ENCODE measurements at regions not wholly inside any gene's neighbourhood (a gene's known extent, or its start where the extent isn't known, plus 50 kb on each side); places are given as distances from the start of the nearest gene placed in this dataset.

DNA sequence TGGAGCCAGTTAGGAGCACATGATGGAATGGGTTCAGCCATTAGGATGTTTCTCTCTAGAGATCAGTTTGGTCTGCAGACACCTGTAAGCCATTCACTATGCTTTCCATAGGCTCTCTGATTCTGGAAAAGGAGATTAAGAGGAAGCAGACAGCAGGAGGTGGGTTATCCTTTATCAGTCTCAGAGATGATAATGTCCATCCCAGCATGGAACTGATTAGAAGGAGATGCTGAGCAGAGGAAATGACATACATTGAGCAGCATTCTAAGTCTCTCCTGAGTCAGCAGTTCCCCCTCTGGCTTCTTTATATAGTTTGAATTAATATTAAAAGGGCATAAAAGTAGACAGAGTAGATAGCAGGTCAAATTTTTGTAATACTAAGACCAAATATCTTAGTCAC, 591.1 kb downstream of the GBE1 start:
- H3K4me3 ChIP-seq (ENCODE audit: low read length in 2 of 2) = no peak overlapping the region

GRCh38 chr3:81164806-81165205, 596.6 kb downstream of the GBE1 start:
- Histone ChIP-seq H3K27me3 (ENCODE audit: control insufficient read depth in 1 of 2, insufficient read depth in 2 of 2, low read length in 1 of 2) (no peaks in the 10 kb centered on the region), H3K27ac (ENCODE audit: low read depth in 1 of 2, low read length in 2 of 2) (no peak overlapping the region), H3K4me3 (ENCODE audit: low read length in 2 of 2) (no peak overlapping the region), H3K36me3 (ENCODE audit: control insufficient read depth in 1 of 2, insufficient read depth in 2 of 2, low read length in 1 of 2) (no peaks in the 10 kb centered on the region), H3K4me1 (ENCODE audit: control insufficient read depth in 1 of 2, insufficient read depth in 2 of 2, low read length in 2 of 2) (no peaks in the 10 kb centered on the region), H3K9me3 (ENCODE audit: control insufficient read depth, low read length) (no peaks in the 10 kb centered on the region)
- DNase-seq (no peak), ATAC-seq (ENCODE audit: low FRiP score) (no peak)
- intact Hi-C loops (cut with DNase I) = no loop called here
- WGBS, 2 donors = 94 to 95% methylated on average over 3 of the region's 3 CpGs

More for the DNA sequence above, 591.1 kb downstream of the GBE1 start:
- Histone ChIP-seq H3K4me1 (ENCODE audit: control insufficient read depth in 1 of 2, insufficient read depth in 2 of 2, low read length in 2 of 2) (no peaks in the 10 kb centered on the region), H3K9me3 (ENCODE audit: control insufficient read depth, low read length) (no peaks in the 10 kb centered on the region), H3K36me3 (ENCODE audit: control insufficient read depth in 1 of 2, insufficient read depth in 2 of 2, low read length in 1 of 2) (no peaks in the 10 kb centered on the region), H3K27me3 (ENCODE audit: control insufficient read depth in 1 of 2, insufficient read depth in 2 of 2, low read length in 1 of 2) (no peaks in the 10 kb centered on the region), H3K27ac (ENCODE audit: low read depth in 1 of 2, low read length in 2 of 2) (no peak overlapping the region)
- intact Hi-C loops (cut with DNase I) = no loop called here
- no peak for DNase-seq
- ATAC-seq (ENCODE audit: low FRiP score) = no peak

DNA sequence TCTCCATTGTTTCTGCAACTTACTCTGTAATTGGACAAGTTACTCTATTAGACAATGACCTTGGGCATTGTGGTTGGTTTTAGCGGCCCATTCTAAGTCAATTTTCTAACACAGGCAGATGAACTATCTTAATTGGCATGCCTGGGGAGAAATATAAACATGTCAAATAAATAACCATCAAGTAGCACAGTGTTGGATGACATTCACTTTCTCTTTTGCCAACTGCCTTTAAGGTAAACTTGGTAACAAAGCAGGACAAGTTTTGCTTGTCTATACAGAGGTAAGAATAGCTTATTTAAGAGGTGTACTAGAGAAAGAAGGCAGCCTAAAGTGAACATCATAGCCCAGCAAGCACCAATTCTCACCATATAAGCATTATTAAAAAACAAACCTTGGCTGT, 599.6 kb downstream of the GBE1 start:
- intact Hi-C loops (cut with DNase I) = no loop called here
- ATAC-seq (ENCODE audit: low FRiP score) (no peak), DNase-seq (no peak)
- Histone ChIP-seq H3K27me3 (ENCODE audit: control insufficient read depth in 1 of 2, insufficient read depth in 2 of 2, low read length in 1 of 2) (no peaks in the 10 kb centered on the region), H3K9me3 (ENCODE audit: control insufficient read depth, low read length) (no peaks in the 10 kb centered on the region), H3K36me3 (ENCODE audit: control insufficient read depth in 1 of 2, insufficient read depth in 2 of 2, low read length in 1 of 2) (no peaks in the 10 kb centered on the region), H3K4me3 (ENCODE audit: low read length in 2 of 2) (no peak overlapping the region), H3K4me1 (ENCODE audit: control insufficient read depth in 1 of 2, insufficient read depth in 2 of 2, low read length in 2 of 2) (no peaks in the 10 kb centered on the region), H3K27ac (ENCODE audit: low read depth in 1 of 2, low read length in 2 of 2) (no peak overlapping the region)
- 88 to 95% methylated on average over 1 of the region's 1 CpG for WGBS, 2 donors

DNA sequence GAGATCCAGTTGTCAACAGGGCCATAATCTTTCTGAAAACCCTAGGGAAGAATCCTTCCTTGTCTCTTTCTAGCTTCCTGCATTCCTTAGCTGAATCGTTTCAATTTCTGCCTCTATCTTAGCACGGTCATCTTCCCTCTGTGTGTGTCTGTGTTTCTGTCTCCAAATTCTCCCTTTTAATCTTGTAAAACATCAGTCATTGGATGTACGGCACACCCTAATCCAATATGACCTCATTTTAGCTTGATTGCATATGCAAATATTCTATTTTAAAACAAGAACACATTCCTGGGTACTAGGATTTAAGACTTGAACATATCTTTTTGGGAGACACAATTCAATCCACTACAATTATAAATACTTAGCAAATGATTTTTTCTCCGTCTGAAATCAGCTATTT, 600.3 kb downstream of the GBE1 start:
- intact Hi-C loops (cut with DNase I) = no loop called here
- no peaks in the 10 kb centered on the region for H3K36me3 ChIP-seq (ENCODE audit: control insufficient read depth in 1 of 2, insufficient read depth in 2 of 2, low read length in 1 of 2)
- WGBS, 2 donors = 37 to 47% methylated on average over 4 of the region's 4 CpGs
- H3K9me3 ChIP-seq (ENCODE audit: control insufficient read depth, low read length) = no peaks in the 10 kb centered on the region
- no peak overlapping the region for H3K4me3 ChIP-seq (ENCODE audit: low read length in 2 of 2)
- no peaks in the 10 kb centered on the region for H3K4me1 ChIP-seq (ENCODE audit: control insufficient read depth in 1 of 2, insufficient read depth in 2 of 2, low read length in 2 of 2)
- ATAC-seq (ENCODE audit: low FRiP score) (no peak), DNase-seq (no peak)
- H3K27me3 ChIP-seq (ENCODE audit: control insufficient read depth in 1 of 2, insufficient read depth in 2 of 2, low read length in 1 of 2) = no peaks in the 10 kb centered on the region
- H3K27ac ChIP-seq (ENCODE audit: low read depth in 1 of 2, low read length in 2 of 2) = no peak overlapping the region

DNA sequence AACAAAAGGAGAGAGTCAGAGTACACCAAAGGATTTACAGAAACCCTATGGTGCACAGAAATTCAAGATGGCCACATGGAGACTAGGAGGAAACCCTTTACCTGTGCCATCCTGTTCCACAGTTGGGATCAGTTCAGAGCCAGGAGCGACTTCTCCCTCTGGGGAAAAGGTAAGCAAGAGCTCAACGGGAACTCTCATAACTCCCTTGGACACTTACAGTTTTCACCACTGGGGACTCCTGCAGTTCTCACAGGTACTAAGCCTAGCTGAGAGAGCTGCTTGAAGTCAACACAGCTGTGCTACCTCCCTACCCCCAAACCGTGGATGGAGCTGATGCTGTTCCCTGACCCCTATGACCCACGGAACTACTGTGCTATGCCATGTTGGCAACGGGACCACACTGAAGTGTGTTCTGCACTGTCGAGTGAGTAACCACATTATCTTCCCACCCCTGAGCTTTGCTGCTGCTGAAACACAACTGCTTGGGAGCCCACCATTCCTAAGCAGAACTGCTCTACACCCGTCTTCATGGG, 606.8 kb downstream of the GBE1 start:
- intact Hi-C loops (cut with DNase I) = no loop called here
- no peaks in the 10 kb centered on the region for H3K4me1 ChIP-seq (ENCODE audit: control insufficient read depth in 1 of 2, insufficient read depth in 2 of 2, low read length in 2 of 2)
- DNase-seq (peak in 1 of 2 donors; percentile 27), ATAC-seq (ENCODE audit: low FRiP score) (no peak)
- H3K9me3 ChIP-seq (ENCODE audit: control insufficient read depth, low read length) = no peaks in the 10 kb centered on the region
- H3K27me3 ChIP-seq (ENCODE audit: control insufficient read depth in 1 of 2, insufficient read depth in 2 of 2, low read length in 1 of 2) = no peaks in the 10 kb centered on the region
- no peaks in the 10 kb centered on the region for H3K36me3 ChIP-seq (ENCODE audit: control insufficient read depth in 1 of 2, insufficient read depth in 2 of 2, low read length in 1 of 2)
- H3K4me3 ChIP-seq (ENCODE audit: low read length in 2 of 2) = no peak overlapping the region
- 62 to 69% methylated on average over 7 of the region's 7 CpGs for WGBS, 2 donors
- H3K27ac ChIP-seq (ENCODE audit: low read depth in 1 of 2, low read length in 2 of 2) = no peak overlapping the region

GRCh38 chr3:81152156-81152555, 609.3 kb downstream of the GBE1 start:
- Histone ChIP-seq H3K27ac (ENCODE audit: low read depth in 1 of 2, low read length in 2 of 2) (no peak overlapping the region), H3K27me3 (ENCODE audit: control insufficient read depth in 1 of 2, insufficient read depth in 2 of 2, low read length in 1 of 2) (no peaks in the 10 kb centered on the region), H3K9me3 (ENCODE audit: control insufficient read depth, low read length) (no peaks in the 10 kb centered on the region), H3K4me3 (ENCODE audit: low read length in 2 of 2) (no peak overlapping the region), H3K4me1 (ENCODE audit: control insufficient read depth in 1 of 2, insufficient read depth in 2 of 2, low read length in 2 of 2) (no peaks in the 10 kb centered on the region), H3K36me3 (ENCODE audit: control insufficient read depth in 1 of 2, insufficient read depth in 2 of 2, low read length in 1 of 2) (no peaks in the 10 kb centered on the region)
- intact Hi-C loops (cut with DNase I) = no loop called here
- ATAC-seq (ENCODE audit: low FRiP score) = no peak
- DNase-seq = no peak
- WGBS, 2 donors = 80 to 82% methylated on average over 2 of the region's 2 CpGs

DNA sequence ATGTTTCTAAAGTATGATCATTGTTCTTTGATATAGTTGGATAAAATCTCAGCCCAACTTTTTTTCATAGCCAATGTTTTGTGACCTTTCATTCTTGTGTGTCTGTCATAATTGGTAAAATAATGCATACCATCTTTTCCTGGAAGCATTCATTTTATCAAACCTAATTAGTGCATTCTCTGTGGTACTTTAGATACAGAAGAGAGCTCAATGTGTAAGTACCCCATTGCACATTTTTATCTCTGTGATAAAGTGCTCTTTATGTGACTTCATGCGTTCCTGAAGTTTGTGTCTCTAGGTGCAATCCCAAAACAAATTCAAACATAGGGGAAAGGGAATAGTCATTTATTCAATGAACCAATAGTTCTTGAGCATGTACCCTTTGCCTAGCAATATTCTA, 628.5 kb downstream of the GBE1 start:
- ATAC-seq (ENCODE audit: low FRiP score) = no peak
- H3K4me3 ChIP-seq (ENCODE audit: low read length in 2 of 2) = no peak overlapping the region
- no peaks in the 10 kb centered on the region for H3K9me3 ChIP-seq (ENCODE audit: control insufficient read depth, low read length)
- no peaks in the 10 kb centered on the region for H3K27me3 ChIP-seq (ENCODE audit: control insufficient read depth in 1 of 2, insufficient read depth in 2 of 2, low read length in 1 of 2)
- H3K27ac ChIP-seq (ENCODE audit: low read depth in 1 of 2, low read length in 2 of 2) = no peak overlapping the region
- WGBS, 2 donors = 90 to 97% methylated on average over 1 of the region's 1 CpG
- no peaks in the 10 kb centered on the region for H3K36me3 ChIP-seq (ENCODE audit: control insufficient read depth in 1 of 2, insufficient read depth in 2 of 2, low read length in 1 of 2)
- no peak for DNase-seq
- intact Hi-C loops (cut with DNase I) = no loop called here
- H3K4me1 ChIP-seq (ENCODE audit: control insufficient read depth in 1 of 2, insufficient read depth in 2 of 2, low read length in 2 of 2) = no peaks in the 10 kb centered on the region

DNA sequence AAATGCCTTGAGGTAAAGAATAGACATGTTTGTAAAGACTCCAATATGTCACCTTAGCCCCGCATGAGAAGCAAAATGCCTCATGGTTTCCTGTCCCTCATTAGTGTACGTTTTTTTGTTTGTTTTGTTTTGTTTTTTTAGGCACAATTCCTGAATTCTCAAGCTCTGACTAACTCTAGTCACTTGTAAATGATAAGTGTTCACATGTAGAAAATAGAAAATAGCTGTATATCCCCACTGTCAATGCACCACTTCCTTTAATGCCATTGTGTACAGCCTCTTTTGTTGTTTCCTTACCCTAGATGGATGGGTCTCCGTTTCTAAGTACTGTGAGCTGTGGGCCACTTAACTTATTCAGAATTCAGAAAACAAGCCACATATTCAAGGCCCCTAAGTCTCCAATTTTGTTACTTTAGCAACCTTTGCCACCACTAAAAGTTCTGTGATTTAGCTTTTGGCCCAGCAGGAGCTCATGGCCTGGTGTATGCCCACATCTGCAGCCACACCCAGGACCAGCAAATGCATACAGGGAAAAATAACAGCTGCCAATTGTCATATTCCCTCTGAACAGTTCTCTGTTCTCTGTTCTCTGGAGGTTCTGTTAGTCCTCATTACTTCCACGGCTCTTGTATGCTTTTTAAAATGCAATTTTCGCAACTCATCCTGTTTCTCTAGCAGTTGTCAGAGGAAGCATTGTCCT, 655.5 kb downstream of the GBE1 start:
- ATAC-seq (ENCODE audit: low FRiP score) (no peak), DNase-seq (no peak)
- WGBS, 2 donors = 40 to 52% methylated on average over 5 of the region's 5 CpGs
- intact Hi-C loops (cut with DNase I) = no loop called here
- Histone ChIP-seq H3K4me1 (ENCODE audit: control insufficient read depth in 1 of 2, insufficient read depth in 2 of 2, low read length in 2 of 2) (no peaks in the 10 kb centered on the region), H3K27me3 (ENCODE audit: control insufficient read depth in 1 of 2, insufficient read depth in 2 of 2, low read length in 1 of 2) (no peaks in the 10 kb centered on the region), H3K27ac (ENCODE audit: low read depth in 1 of 2, low read length in 2 of 2) (no peak overlapping the region), H3K9me3 (ENCODE audit: control insufficient read depth, low read length) (no peaks in the 10 kb centered on the region), H3K36me3 (ENCODE audit: control insufficient read depth in 1 of 2, insufficient read depth in 2 of 2, low read length in 1 of 2) (no peaks in the 10 kb centered on the region), H3K4me3 (ENCODE audit: low read length in 2 of 2) (no peak overlapping the region)

GRCh38 chr3:81105206-81105605, 656.2 kb downstream of the GBE1 start:
- DNase-seq (no peak), ATAC-seq (ENCODE audit: low FRiP score) (no peak)
- H3K27me3 ChIP-seq (ENCODE audit: control insufficient read depth in 1 of 2, insufficient read depth in 2 of 2, low read length in 1 of 2) = no peaks in the 10 kb centered on the region
- H3K4me1 ChIP-seq (ENCODE audit: control insufficient read depth in 1 of 2, insufficient read depth in 2 of 2, low read length in 2 of 2) = no peaks in the 10 kb centered on the region
- no peaks in the 10 kb centered on the region for H3K36me3 ChIP-seq (ENCODE audit: control insufficient read depth in 1 of 2, insufficient read depth in 2 of 2, low read length in 1 of 2)
- WGBS, 2 donors = 58 to 67% methylated on average over 2 of the region's 2 CpGs
- no peaks in the 10 kb centered on the region for H3K9me3 ChIP-seq (ENCODE audit: control insufficient read depth, low read length)
- no peak overlapping the region for H3K27ac ChIP-seq (ENCODE audit: low read depth in 1 of 2, low read length in 2 of 2)
- intact Hi-C loops (cut with DNase I) = no loop called here
- H3K4me3 ChIP-seq (ENCODE audit: low read length in 2 of 2) = no peak overlapping the region

All from aorta (tissue), 5 donors.